ENCODE measurements at regions not wholly inside any gene's neighbourhood (a gene's known extent, or its start where the extent isn't known, plus 50 kb on each side); places are given as distances from the start of the nearest gene placed in this dataset.

DNA sequence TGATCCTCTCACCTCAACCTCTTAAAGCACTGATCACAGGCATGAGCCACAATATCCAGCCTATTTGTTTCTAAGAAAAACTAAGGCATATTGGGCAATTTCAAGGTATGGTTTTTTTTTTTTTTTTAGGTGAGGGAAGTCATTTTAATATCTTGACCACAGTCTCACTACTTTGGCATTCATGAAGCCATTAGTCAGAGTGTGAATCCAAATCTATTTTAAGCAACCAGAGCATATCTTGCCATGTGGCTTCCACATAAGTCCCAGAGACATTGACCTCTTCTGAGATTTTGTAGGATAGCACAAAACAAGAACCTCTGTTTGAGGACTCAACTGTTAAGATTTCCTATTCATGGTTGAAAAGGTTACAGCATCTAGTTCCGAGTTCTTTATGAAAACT is 130.3 kb upstream of the RBM19 start:
- Mint-ChIP-seq H3K36me3 (no peaks in the 10 kb centered on the region), H3K4me1 (no peaks in the 10 kb centered on the region), H3K9me3 (no peaks in the 10 kb centered on the region), H3K4me3 (no peak overlapping the region), H3K27me3 (ENCODE audit: low read depth in 2 of 2) (no peaks in the 10 kb centered on the region), H3K27ac (no peak overlapping the region)
- WGBS (ENCODE audit: insufficient coverage), result 68% methylated on average over 1 of the region's 1 CpG
- Histone ChIP-seq H3K36me3 (ENCODE audit: control insufficient read depth, insufficient read depth, low read length) (no peaks in the 10 kb centered on the region), H3K4me3 (ENCODE audit: low read length) (no peak overlapping the region), H3K4me1 (ENCODE audit: control insufficient read depth, insufficient read depth, low read length) (no peaks in the 10 kb centered on the region), H3K9me3 (ENCODE audit: control insufficient read depth, insufficient read depth, low read length) (no peaks in the 10 kb centered on the region), H3K27ac (ENCODE audit: low read length) (no peak overlapping the region), H3K27me3 (ENCODE audit: control insufficient read depth, insufficient read depth, low read length) (no peaks in the 10 kb centered on the region)
- intact Hi-C loops (cut with micrococcal nuclease), result no loop called here
- ATAC-seq (no peak), DNase-seq (no peak)
- TF ChIP-seq, protein P1, sequence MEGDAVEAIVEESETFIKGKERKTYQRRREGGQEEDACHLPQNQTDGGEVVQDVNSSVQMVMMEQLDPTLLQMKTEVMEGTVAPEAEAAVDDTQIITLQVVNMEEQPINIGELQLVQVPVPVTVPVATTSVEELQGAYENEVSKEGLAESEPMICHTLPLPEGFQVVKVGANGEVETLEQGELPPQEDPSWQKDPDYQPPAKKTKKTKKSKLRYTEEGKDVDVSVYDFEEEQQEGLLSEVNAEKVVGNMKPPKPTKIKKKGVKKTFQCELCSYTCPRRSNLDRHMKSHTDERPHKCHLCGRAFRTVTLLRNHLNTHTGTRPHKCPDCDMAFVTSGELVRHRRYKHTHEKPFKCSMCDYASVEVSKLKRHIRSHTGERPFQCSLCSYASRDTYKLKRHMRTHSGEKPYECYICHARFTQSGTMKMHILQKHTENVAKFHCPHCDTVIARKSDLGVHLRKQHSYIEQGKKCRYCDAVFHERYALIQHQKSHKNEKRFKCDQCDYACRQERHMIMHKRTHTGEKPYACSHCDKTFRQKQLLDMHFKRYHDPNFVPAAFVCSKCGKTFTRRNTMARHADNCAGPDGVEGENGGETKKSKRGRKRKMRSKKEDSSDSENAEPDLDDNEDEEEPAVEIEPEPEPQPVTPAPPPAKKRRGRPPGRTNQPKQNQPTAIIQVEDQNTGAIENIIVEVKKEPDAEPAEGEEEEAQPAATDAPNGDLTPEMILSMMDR (IDR thresholded peaks at IDR 0.05), result no peak

DNA sequence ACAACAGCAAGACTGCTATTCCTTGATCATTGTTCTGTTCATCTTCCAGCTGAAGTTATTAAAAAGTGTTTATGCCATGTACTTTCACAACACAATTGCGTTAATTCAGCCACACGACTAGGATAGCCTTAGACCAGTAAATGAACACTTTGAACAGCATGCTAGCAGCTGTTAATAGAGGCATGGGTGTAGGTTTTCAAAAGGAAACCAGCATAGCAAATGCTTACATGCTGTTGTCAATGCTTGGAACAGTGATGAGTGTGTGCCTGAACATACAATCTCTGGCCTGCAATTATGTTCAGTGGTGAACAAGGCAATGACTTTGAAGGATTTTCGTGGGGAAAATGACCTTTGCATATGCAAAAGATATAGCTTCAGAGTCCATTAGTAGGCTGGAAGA is 127.4 kb upstream of the RBM19 start:
- H3K9me3 ChIP-seq (ENCODE audit: control insufficient read depth, insufficient read depth, low read length), result no peaks in the 10 kb centered on the region
- H3K4me3 ChIP-seq (ENCODE audit: low read length), result no peak overlapping the region
- DNase-seq (no peak), ATAC-seq (no peak)
- H3K4me1 Mint-ChIP-seq, result no peaks in the 10 kb centered on the region
- no peaks in the 10 kb centered on the region for H3K4me1 ChIP-seq (ENCODE audit: control insufficient read depth, insufficient read depth, low read length)
- no peaks in the 10 kb centered on the region for H3K27me3 ChIP-seq (ENCODE audit: control insufficient read depth, insufficient read depth, low read length)
- H3K9me3 Mint-ChIP-seq, result no peaks in the 10 kb centered on the region
- TF ChIP-seq, protein P1 (IDR thresholded peaks at IDR 0.05), result no peak
- no peaks in the 10 kb centered on the region for H3K36me3 ChIP-seq (ENCODE audit: control insufficient read depth, insufficient read depth, low read length)
- WGBS (ENCODE audit: insufficient coverage), result 66% methylated on average over 3 of the region's 3 CpGs
- intact Hi-C loops (cut with micrococcal nuclease), result no loop called here
- no peak overlapping the region for H3K27ac ChIP-seq (ENCODE audit: low read length)
- H3K27me3 Mint-ChIP-seq (ENCODE audit: low read depth in 2 of 2), result no peaks in the 10 kb centered on the region
- no peaks in the 10 kb centered on the region for H3K36me3 Mint-ChIP-seq
- no peak overlapping the region for H3K27ac Mint-ChIP-seq
- H3K4me3 Mint-ChIP-seq, result no peak overlapping the region

DNA sequence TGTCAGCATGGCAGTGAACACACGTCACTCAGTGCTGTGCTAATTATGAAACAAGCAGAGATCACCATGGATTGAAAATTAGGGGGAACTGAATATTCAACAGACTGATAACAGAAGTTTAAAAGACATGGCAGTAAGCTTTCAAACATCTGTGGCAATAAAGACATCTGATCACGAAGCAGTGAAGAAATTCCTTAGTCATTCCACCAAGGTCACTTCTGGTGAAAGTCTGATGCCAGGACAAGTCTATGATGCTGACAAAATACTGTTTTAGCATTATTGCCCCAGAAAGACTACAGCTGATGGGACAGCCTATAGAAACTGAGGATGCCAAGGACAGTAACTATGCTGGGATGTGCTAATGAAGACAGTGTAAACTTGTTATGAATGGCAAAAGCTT is 126.9 kb upstream of the RBM19 start:
- Histone ChIP-seq H3K27me3 (ENCODE audit: control insufficient read depth, insufficient read depth, low read length) (no peaks in the 10 kb centered on the region), H3K4me1 (ENCODE audit: control insufficient read depth, insufficient read depth, low read length) (no peaks in the 10 kb centered on the region), H3K36me3 (ENCODE audit: control insufficient read depth, insufficient read depth, low read length) (no peaks in the 10 kb centered on the region), H3K9me3 (ENCODE audit: control insufficient read depth, insufficient read depth, low read length) (no peaks in the 10 kb centered on the region), H3K4me3 (ENCODE audit: low read length) (no peak overlapping the region), H3K27ac (ENCODE audit: low read length) (no peak overlapping the region)
- no peaks in the 10 kb centered on the region for H3K4me1 Mint-ChIP-seq
- TF ChIP-seq, protein P1 (IDR thresholded peaks at IDR 0.05), result no peak
- ATAC-seq (no peak), DNase-seq (no peak)
- no peaks in the 10 kb centered on the region for H3K27me3 Mint-ChIP-seq (ENCODE audit: low read depth in 2 of 2)
- H3K4me3 Mint-ChIP-seq, result no peak overlapping the region
- H3K36me3 Mint-ChIP-seq, result no peaks in the 10 kb centered on the region
- no peak overlapping the region for H3K27ac Mint-ChIP-seq
- 78% methylated on average over 2 of the region's 2 CpGs for WGBS (ENCODE audit: insufficient coverage)
- H3K9me3 Mint-ChIP-seq, result no peaks in the 10 kb centered on the region
- intact Hi-C loops (cut with micrococcal nuclease), result no loop called here

DNA sequence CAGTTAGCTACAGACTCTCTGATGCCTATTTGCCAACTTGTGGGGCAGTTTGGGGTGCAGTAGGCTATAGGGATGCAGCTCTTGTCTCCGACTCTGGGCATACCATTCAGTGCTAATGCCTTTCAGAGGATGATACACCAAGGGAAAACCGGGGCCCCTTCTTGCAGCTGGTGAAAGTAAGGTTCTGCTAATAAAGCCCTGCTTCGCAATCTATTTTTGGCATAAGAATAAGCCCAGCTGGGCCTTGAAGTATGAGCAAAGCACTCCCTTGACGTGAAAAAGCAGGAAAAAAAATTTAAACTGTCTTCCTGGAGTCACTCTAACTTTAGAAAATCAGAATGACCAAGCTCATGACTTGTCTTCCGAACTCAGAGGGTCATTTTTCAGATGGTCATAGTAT is 124.1 kb upstream of the RBM19 start:
- no peaks in the 10 kb centered on the region for H3K4me1 Mint-ChIP-seq
- ATAC-seq, result no peak

More for the DNA sequence above, 124.1 kb upstream of the RBM19 start:
- no peak overlapping the region for H3K27ac Mint-ChIP-seq
- TF ChIP-seq, protein P1 (IDR thresholded peaks at IDR 0.05), result no peak
- DNase-seq, result no peak
- no peaks in the 10 kb centered on the region for H3K9me3 ChIP-seq (ENCODE audit: control insufficient read depth, insufficient read depth, low read length)
- intact Hi-C loops (cut with micrococcal nuclease), result no loop called here
- 76% methylated on average over 5 of the region's 5 CpGs for WGBS (ENCODE audit: insufficient coverage)
- no peaks in the 10 kb centered on the region for H3K36me3 ChIP-seq (ENCODE audit: control insufficient read depth, insufficient read depth, low read length)
- H3K4me1 ChIP-seq (ENCODE audit: control insufficient read depth, insufficient read depth, low read length), result no peaks in the 10 kb centered on the region
- no peak overlapping the region for H3K27ac ChIP-seq (ENCODE audit: low read length)
- no peaks in the 10 kb centered on the region for H3K27me3 ChIP-seq (ENCODE audit: control insufficient read depth, insufficient read depth, low read length)
- no peak overlapping the region for H3K4me3 ChIP-seq (ENCODE audit: low read length)
- H3K36me3 Mint-ChIP-seq, result no peaks in the 10 kb centered on the region
- H3K9me3 Mint-ChIP-seq, result no peaks in the 10 kb centered on the region
- H3K27me3 Mint-ChIP-seq (ENCODE audit: low read depth in 2 of 2), result no peaks in the 10 kb centered on the region
- H3K4me3 Mint-ChIP-seq, result no peak overlapping the region
